HG03196 (cell line): ENCODE measurements at regions not wholly inside any gene's neighbourhood (a gene's known extent, or its start where the extent isn't known, plus 50 kb on each side); places are given as distances from the start of the nearest gene placed in this dataset.
A peak's percentile ranks its signal among the peaks of the same experiment; 100 is the strongest.

Experiments used
- ATAC-seq: cut with Tn5 transposase; IDR thresholded peaks from one replicate; pipeline ENCODE4 v1.9.1; 2021; ENCODE audit not compliant: unreplicated experiment

DNA sequence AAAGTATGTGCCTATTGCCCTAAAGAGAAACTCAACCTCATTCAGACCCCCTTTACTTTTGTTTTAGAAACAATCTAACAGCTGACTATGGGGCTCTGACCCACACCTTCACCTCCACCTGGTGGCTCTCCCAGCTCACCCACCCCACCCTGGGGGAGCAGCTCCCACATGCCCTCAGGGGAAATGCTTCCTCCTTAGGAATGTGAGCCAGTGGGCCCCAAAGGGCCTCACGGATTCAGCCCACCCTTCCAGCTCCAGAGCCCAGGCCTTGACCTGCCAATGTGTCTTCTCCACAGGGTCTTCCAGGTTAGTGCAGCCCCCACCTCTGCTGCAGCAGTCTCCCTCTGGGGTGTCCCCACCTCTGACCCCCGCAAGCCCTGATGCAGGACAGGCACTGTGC, 680.1 kb upstream of the RAB6C start:
- no peak for ATAC-seq

DNA sequence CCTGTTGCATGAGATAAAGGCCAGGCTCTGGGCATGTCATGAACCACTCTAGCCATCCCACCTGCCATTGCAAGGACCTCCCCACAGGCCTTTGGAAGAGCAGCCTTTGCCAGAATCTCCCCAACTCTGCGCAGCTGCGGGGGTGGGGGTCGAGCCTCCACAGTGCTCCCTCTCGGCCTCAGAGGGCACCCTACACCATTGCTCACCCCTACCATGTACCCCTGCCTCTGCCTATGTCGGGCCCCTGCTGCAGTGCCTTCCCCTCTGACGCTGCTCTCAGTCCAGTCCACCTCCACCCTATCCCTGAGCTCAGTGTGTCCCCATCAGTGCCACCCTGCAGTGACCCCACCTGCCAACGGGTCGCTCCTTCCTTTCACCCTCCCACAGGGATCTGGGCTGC, 679.7 kb upstream of the RAB6C start:
- ATAC-seq, result no peak

DNA sequence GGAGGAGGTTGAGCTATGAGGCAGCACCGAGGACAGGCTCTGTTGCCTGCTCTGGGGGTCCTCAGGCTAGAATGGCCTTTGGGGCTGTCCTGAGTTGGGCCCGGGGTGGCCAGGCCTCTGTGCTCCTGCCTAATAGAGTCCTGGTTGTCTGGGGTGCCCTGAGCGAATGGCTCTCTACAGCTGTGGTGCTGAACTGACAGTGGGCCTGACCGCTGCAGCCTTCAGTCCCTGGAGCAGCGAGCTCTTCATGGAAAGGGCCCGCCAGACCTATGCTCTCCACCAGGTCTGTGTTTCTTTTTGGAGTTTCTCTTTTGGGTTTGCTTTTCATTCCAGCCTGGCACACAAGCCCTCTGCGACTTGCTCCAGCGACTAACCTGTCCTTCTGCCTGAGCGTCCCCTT, 679.0 kb upstream of the RAB6C start:
- ATAC-seq, result no peak

DNA sequence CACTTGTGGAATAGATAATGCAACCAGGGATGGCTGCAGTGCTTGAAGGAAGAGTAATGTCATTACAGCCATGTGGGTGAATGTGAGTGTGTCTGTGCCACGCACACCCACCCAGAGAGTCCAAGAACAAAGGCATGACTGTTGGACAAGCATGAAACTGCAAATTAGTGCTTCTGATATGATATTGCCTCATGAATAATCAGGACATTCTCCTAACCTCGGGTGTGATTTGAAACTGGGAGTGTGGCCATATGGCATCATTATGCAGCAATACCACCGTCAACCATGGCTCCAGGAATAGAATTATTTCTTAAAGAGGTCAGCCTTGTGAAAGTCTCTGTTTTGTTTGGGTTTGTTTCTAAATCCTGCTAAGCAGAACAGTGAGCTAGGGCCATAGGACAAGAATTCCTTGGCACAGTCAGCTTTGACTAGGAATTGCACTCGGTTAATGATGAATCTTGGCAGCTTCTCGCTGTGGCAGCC, 678.0 kb upstream of the RAB6C start:
- ATAC-seq, result no peak

DNA sequence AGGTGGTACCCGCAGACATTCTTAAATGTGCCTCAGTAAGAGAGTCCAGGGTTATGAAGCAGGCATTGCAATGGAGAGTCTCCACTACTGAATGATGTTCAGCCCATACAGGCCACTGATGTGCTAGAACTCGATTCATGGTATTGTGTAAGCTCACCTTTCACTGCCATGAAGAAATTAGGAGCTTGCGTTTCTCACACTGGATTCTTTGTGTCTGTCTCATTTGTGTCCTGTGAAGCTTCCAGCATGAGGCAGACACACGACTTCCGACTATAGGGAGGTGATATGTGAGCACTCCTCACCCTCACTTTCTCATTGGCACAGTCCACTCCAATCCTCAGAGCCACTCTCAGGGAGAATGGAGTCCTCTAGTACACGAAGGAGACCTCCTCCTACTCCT, 677.4 kb upstream of the RAB6C start:
- no peak for ATAC-seq

DNA sequence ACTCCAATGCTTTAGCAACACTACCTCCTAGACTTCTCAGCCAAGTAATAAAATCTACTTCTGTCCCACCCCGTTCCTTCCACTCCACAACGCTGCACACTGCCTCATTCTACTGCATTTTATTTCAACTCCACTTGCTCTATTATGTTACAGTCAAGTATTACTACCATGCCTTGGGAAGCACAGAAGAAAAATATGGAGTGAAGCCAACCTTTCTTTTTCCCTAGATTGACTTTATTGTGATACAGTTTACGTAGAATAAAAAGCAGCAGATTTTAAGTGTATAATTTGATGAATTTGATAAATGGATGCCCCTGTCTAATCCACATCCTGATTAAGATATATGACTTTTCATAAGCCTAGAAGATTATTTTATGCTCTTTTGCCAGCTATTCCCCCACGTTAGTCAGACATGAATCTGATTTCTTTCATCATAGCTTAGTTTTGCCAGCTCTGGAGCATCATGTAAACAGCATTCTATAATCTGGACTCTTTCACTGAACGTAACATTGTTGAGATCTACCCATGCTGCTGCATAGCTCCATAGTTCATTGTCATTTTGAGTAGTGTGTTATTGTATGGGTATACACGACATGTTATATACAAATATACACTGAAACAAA, 676.8 kb upstream of the RAB6C start:
- no peak for ATAC-seq

DNA sequence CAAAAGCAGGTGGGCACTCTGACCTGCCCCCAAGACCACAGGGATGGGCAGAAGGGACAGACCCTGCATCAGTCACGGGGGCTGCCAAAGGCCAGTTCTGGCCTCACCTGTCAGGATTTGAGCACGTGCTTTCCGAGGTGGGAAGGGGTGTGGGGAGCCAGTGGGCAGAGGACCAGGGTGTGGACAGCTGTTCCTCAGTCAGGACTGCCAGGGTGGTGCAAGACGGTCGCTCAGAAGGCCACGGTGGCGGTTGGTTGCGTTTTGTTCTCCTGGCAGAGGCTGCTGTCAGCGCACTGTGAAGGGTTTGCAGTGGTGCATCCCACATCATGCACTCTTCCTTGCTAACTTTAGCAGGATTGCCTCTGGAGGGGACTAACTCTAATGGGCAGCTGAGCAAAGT, 665.3 kb upstream of the RAB6C start:
- ATAC-seq, result no peak

DNA sequence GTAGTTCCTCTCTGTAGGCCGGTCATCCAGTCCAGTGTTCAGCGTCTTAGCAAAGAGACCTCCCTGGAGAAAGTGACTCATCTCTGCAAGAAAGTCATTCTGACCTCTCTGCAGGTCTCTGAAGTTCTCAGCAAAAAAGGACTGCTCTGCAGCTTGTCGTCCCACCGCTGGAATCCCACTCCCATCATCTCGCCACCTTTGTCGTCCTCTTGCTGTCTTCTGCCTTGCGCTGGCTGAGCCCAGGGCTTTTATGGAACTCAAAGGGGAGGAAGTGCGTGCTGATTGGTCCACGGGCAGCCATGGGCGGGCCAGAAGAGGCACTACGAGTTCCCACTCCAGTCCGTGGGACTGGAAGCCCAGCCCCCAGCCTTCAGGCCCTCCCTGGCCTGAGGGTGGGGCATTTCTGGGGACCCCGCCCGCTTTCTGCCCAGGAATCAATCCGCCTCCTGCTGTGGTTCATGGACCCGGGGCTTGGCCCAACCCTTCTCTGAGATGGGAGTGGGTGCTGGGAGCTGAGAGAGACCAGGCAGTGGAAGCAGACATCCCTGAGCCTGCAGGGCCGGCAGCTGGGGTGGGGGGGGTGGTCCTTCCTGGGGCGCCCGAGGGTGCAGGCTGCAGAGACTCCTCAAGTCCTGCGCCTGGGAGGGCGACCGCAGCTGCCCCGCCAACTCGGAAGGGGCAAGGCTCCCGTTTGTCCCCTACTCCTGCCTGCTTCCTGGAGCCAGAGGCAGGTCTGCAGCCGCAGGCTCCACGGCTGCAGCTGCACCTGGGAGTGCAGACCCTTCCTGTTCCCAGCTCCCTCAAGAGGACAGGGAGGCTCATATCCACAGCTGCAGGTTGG, 660.7 kb upstream of the RAB6C start:
- no peak for ATAC-seq

DNA sequence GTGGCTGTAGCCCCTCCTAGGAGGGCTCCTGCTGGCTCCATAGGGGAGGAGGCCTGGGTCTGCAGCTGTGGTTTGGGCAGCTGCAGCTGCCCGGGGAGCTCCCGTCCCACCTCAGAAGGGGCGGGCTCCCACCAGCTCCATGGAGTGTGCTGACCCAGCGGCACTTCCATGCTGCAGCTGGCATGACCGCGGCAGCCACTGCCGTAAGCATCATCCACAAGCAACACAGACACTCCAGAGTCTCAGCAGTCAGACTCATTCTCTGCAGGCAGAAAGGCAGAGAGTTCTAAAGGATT, 660.1 kb upstream of the RAB6C start:
- no peak for ATAC-seq

DNA sequence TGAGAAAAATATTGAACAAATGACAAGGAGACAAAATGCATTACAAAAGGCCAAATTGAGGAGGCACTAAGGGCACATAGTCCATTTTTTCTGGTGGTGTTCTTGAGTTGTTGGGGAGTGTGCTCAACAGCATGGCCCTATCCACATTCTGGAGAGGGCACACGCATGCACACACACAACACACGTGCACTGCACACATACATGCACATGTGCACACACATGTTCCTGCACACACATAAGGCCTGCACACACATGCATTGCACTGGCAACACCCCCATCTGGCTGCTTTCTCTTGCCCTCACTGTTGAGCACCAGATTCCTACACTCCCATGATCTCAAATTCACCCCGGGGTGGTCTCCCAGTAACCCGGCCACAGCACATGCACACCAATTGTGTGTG, 659.2 kb upstream of the RAB6C start:
- ATAC-seq, result no peak

DNA sequence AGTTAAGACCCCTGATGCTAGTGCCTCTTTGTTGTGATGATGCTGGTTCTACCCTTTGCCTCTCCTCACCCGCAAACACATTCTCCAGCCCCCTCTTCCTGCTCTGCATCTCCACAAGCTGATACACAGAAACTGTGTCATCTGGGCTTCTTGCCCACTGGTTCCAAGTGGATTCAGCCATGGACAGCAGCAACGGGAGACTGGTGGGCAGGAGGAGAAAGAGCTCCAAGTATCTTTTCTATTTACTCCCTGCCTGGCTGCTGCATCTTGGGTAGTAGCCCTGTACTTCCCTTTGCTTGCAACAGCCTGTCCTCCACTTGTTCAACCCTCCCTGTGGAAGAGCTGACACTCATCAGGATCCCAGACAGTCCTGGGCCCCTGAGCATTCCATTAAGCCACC, 655.1 kb upstream of the RAB6C start:
- ATAC-seq, result no peak

DNA sequence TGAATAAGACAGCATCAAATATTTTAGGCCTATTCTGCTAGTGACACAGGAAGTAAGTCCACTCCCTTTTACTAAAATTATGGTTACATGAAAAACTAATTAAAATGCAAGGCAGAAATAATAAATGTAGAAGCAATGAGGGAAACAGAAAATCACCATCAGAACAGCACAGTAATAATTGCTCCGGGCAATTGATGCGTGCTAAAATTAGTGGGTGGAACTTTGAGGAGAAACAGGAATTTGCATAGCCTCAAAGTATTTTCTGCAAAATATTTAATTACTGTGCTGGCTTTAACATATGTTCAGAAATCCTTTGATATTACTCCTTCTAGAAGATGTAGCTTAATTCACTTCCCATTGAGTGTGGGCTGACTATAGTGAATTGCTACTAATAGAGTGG, 654.3 kb upstream of the RAB6C start:
- ATAC-seq, result no peak

DNA sequence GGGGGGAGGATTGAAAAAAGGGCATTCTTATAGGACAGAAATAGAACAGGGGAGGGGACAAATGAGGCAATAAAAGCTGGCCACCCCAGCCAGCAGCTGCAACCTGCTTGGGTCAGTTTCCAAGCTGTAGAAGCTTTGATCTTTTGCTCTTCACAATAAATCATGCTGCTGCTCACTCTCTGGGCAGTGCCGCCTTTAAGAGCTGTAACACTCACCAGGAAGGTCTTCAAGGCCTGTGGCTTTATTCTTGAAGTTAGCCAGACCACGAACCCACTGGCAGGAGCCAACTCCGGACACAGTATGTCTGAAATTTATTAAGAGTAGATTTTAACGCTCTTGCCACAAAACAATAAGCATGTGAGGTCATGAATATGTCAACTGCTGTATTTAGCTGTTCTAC, 649.9 kb upstream of the RAB6C start:
- no peak for ATAC-seq

DNA sequence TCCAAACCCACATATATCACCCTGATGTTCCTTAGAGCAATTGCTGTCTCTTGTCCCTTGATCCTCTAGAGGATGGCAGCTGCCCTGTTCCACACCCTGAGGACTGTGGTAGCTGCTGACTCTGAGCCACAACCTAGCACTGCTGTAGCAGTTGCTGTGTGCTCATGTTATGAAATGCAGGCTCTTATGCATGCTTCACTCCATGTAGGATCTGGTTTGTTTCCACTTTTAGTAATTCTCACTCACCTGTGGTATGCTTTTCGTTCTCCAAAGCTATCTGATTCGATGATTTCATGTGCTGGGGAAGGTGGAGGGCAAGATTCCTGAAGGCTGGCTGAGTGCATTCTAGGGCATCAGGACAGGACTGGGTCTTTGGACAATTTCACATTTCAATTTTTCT, 649.0 kb upstream of the RAB6C start:
- no peak for ATAC-seq

DNA sequence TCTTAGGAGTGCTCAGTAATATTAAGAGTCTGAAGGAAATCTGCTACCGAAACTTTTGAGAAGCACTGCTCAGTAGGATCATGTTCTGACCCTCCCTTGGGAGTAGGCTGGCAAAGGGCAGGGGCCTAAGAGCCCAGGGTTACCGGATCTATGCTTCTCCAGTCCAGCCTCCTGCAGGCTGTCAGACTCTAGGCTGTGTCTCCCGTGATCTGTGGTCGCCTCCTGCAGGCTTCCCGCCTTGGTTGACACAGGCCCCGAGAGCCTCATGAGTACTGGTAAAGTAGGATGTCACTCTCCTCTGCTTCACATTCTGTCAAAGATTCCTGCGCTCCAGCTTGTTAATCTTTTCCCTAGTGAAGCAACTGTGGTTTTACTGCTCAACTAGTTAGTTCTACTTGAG, 647.8 kb upstream of the RAB6C start:
- no peak for ATAC-seq

DNA sequence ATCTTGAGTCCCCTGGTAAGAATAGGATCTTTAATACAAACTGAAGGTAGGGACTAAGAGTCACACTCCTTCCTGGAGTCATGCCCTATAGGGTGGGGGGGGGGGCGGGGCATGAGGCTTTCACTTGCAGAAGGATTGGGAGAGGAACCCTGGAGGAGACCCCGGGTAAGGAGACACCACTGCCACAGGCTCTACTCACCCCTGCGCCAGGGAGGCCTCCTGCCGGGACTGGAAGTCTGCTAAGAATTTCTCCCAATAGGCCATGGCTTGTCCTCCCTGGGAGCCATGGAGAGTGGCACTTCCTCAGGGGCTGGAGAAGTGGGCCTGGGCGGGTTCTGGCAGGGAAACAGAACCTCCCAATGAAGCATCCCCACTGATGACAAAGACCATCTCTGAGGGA, 645.3 kb upstream of the RAB6C start:
- ATAC-seq, result no peak

DNA sequence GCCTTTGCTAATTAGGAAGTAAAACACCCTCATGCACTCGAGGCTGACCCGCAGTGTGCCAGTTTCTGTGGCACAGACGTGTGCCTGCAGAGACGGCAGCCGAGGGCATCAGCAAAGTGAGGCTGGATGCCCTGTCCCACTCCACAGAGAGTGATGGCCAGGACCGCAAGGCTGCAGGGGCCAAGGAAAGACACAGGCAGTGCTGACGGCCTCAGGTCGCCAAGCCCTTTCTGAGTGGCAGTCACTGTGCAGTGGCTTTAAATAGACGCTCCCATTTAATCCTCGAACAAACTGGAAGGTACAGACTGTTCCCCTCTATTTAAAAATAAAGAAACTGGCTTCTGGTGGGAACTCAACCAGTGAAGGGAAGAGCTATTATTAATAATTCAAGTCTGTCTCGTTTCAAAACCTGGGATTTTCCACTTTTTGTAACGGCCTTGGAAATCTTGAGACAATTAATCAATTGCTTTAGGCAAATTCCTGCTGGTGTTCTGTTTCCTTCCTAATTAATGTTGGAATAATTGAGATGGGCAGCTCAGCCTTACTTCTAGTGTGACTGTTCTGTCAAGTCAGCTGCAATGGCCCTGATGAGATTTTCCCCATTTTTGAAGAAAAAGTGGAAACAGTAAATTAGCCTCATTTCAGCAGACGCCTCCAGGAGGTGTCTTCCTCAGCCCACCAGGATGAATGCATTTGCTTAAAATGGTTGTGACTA, 644.6 kb upstream of the RAB6C start:
- no peak for ATAC-seq

DNA sequence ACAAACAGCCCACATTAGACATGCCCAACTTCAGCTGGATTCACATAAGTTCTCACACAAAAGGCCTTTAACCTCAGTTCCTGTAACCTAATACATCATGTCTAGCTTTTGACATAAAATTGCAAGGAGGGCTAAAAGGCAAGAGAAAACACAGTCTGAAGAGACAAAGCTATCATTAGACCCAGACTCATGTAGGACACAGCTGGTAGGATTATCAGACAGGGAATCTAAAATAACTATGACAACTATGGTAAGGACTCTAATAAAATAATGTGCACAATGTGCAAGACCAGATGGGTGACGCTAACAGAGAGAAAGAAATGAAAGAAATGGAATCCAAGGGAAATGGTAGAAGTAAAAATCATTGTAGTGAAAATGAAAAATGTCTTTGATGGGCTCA, 643.2 kb upstream of the RAB6C start:
- ATAC-seq, result no peak

DNA sequence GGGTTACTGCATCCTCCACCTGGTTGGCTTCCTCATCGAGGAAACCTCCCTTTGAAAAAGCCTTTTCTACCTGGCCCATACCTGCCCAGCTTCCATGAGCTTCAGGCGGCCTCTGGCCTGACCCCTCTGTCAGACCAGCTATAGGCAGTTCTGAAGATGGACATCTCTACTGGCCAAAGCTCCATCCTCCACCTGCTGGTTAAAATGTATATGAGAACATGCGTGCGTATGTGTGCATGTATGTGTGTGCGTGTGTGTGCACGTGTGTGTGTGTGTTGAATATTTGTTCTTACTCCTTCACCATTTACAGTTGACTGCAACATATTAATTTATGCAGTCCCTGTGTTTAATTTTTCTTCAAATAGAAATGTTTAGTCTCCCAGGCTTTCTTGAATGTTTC, 642.4 kb upstream of the RAB6C start:
- no peak for ATAC-seq

DNA sequence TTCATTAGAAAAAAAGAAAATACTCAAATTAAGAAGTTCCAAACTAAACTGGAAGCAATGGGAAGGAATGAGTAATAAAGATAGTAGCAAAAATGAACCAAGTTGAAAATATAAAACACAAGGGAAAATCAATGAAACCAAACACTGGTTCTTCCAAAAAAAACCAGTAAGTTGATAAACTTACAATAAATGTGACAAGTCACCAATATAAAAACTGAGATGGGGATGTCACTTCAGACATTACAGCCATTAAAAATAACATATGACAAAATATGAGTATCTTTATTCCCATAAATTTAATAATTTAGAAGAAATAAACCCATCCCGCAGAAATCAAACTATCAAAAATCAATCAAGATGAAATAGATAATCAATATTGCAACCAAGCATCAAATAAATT, 633.9 kb upstream of the RAB6C start:
- no peak for ATAC-seq

DNA sequence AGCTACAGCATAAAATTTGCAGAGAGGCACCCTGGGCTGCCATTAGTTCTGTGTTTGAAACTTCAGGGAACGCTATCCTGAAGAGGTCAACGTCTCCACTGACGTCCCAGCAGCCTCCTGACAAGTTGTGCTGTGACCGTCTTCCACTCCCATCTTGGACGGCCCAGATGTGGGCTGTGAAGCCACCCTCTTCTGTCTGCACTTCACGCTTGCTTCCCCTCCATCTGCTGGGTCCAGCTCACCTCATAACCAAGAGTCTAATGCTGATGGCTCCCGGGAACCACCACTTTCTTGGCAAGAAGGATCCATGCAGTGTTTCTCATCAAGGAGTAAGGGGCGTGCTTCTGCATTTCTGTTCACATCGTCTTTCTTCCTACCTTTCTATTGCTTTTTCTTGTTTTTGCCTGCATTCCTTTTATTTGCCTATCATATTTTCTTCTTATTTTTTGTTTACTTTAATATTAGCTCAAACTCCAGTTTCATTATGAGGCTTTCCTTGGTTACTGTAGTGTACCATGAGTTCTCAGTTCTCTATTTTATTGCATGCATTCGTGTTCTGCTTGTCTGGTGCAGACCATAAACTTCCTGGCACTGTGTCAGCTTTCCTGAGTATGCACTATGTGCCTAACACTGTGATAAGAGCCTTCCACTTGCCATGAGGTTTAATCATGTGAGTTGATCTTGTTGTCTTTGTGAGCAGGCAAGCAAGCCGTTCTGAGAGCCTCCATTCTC, 631.8 kb upstream of the RAB6C start:
- ATAC-seq, result peak; percentile 100

DNA sequence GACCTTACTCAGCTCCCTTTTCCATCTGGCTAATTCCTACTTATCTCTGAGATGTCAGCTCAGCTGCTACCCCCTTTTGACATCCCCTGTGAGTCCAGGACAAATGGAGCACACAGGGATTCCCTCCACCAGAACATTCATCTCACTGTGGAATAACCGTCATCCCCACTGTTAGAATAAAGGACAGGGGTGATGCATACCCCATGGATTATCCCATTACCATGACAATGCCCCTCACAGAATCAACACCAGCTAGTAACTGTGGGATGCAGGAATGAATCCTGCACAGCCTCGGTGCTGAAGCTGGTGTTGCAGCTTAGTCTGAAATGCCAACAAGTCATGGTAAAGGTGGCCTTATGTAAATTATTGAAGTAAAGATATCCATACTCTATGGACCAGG, 624.8 kb upstream of the RAB6C start:
- ATAC-seq, result no peak
